GM10266 (cell line): ENCODE measurements at regions not wholly inside any gene's neighbourhood (a gene's known extent, or its start where the extent isn't known, plus 50 kb on each side); places are given as distances from the start of the nearest gene placed in this dataset.

Experiments
- DNase-seq: peaks from one replicate; pipeline ENCODE4 v3.0.0; 2012; ENCODE audit errors: extremely low spot score
- TF ChIP-seq, protein P1 (sequence below): IDR thresholded peaks from 2 replicates; pipeline ENCODE4 v1.5.1; 2012; ENCODE audit warnings: mild to moderate bottlenecking, low read depth; ENCODE audit not compliant: control insufficient read depth, insufficient read depth; ENCODE audit errors: missing control alignments

DNA sequence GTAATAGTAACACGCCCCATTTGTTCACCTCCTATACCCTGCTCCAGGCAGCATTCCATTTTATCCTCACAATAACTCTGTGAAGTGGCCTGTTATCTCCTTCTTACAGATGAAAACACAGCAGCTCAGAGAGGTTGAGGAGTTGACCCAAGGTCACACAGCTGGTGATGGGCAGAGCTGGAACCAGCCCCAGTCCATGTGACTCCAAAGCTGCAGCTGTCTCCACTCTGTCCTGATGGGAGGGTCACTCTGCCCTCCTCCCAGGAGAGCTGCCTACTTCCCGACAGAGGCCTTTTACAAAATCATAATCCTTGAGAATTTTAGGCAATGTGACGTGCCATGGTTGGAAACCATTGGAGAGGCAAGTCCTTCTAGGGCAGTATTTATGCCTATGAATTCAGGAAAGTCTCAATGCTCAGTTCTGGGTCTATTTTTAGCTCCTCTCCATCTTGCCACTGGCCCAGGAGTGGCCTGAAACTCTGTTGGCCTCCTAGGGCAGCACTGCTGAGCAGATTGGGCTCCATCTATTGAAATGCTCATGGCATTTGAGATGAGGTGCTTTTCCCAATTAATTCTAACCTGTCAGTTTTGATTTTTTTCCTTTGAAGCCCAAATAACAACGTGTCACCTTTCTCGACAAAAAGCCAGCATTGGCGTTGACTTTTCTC lies 50.1 kb upstream of the KCNK12 start:
- TF ChIP-seq, protein P1, sequence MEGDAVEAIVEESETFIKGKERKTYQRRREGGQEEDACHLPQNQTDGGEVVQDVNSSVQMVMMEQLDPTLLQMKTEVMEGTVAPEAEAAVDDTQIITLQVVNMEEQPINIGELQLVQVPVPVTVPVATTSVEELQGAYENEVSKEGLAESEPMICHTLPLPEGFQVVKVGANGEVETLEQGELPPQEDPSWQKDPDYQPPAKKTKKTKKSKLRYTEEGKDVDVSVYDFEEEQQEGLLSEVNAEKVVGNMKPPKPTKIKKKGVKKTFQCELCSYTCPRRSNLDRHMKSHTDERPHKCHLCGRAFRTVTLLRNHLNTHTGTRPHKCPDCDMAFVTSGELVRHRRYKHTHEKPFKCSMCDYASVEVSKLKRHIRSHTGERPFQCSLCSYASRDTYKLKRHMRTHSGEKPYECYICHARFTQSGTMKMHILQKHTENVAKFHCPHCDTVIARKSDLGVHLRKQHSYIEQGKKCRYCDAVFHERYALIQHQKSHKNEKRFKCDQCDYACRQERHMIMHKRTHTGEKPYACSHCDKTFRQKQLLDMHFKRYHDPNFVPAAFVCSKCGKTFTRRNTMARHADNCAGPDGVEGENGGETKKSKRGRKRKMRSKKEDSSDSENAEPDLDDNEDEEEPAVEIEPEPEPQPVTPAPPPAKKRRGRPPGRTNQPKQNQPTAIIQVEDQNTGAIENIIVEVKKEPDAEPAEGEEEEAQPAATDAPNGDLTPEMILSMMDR, result no peak
- no peak for DNase-seq
